GM23338 (cell line): ENCODE measurements at regions not wholly inside any gene's neighbourhood (a gene's known extent, or its start where the extent isn't known, plus 50 kb on each side); places are given as distances from the start of the nearest gene placed in this dataset.

ENCODE experiments used
- EZH2 ChIP-seq: fragments of 200-600 bp; sonication (generic); IDR thresholded peaks from one replicate; pipeline ENCODE4 v1.8.0; 2017; ENCODE audit warnings: antibody characterized with exemption, mild to moderate bottlenecking, low read depth; ENCODE audit not compliant: unreplicated experiment
- JUNB ChIP-seq: IDR thresholded peaks from one replicate; pipeline ENCODE4 v1.6.1; 2016; ENCODE audit warnings: antibody characterized with exemption; ENCODE audit not compliant: unreplicated experiment

DNA sequence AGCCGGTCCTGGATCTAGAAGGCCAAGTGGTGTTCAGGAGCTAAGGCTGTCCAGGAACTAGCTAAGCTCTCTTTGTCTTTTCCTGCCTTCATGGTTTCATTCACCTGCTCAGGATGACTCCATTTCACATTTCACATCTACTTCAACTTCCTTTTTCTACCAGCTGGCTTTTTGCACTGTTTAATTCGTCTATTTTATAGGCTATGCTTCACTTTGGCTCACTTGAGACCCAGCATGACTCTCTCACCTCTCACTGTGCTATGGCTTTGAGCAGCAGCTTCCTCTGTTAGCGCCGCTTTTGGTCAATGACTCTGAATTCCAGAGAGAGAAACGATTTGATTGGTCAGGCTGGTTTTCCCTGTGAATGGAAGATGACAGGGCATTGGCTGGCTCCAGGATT lies 213.5 kb upstream of the CLNK start:
- TF ChIP-seq EZH2 (no peak), JUNB (no peak)
